ENCODE measurements at regions not wholly inside any gene's neighbourhood (a gene's known extent, or its start where the extent isn't known, plus 50 kb on each side); places are given as distances from the start of the nearest gene placed in this dataset.

- no peak overlapping the region for H3K27ac ChIP-seq
- no peak overlapping the region for H3K4me3 ChIP-seq (ENCODE audit: low read depth in 1 of 2, low read length in 1 of 2)
- no peaks in the 10 kb centered on the region for H3K36me3 ChIP-seq
- no peaks in the 10 kb centered on the region for H3K4me1 ChIP-seq (ENCODE audit: control insufficient read depth in 1 of 2, insufficient read depth in 1 of 2, low read depth in 1 of 2, low read length in 1 of 2)
- TF ChIP-seq, protein P1, sequence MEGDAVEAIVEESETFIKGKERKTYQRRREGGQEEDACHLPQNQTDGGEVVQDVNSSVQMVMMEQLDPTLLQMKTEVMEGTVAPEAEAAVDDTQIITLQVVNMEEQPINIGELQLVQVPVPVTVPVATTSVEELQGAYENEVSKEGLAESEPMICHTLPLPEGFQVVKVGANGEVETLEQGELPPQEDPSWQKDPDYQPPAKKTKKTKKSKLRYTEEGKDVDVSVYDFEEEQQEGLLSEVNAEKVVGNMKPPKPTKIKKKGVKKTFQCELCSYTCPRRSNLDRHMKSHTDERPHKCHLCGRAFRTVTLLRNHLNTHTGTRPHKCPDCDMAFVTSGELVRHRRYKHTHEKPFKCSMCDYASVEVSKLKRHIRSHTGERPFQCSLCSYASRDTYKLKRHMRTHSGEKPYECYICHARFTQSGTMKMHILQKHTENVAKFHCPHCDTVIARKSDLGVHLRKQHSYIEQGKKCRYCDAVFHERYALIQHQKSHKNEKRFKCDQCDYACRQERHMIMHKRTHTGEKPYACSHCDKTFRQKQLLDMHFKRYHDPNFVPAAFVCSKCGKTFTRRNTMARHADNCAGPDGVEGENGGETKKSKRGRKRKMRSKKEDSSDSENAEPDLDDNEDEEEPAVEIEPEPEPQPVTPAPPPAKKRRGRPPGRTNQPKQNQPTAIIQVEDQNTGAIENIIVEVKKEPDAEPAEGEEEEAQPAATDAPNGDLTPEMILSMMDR (IDR thresholded peaks at IDR 0.05), result no peak
- no peaks in the 10 kb centered on the region for H3K27me3 ChIP-seq
- H3K9me3 ChIP-seq, result no peaks in the 10 kb centered on the region
Observed at GRCh38 chrX:20477219-20477618, 210.5 kb upstream of the RPS6KA3 start.

DNA sequence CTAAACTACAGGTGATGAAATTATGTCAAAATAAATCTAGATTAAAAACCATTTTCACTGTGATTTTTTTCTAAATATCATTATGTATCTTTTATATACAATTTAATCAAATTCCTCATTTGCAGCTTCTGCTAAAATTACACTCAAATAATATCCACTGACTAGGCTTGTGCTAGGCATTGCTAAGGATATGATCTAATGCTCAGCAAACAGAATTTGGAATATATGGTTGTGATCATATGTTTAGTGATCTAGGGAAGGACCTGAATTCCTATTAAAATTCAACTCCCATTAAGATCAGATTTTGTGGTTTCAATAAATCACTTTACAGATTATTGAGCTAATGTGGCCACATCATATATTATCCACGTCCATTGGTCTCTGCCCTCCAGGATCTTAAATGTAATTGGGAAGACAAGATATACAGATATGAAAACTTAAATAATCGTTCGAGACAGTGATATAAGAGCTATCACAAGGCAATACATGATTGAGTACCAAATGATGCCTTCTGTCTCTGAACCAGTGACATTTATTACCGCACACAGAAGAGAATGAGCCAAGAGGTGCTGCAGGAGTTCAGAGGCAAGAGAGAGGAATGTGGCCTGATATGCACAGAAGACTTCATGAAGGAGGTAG is 206.0 kb upstream of the RPS6KA3 start:
- Histone ChIP-seq H3K36me3 (no peaks in the 10 kb centered on the region), H3K27ac (no peak overlapping the region), H3K4me1 (ENCODE audit: control insufficient read depth in 1 of 2, insufficient read depth in 1 of 2, low read depth in 1 of 2, low read length in 1 of 2) (no peaks in the 10 kb centered on the region), H3K9me3 (no peaks in the 10 kb centered on the region), H3K4me3 (ENCODE audit: low read depth in 1 of 2, low read length in 1 of 2) (no peak overlapping the region), H3K27me3 (no peaks in the 10 kb centered on the region)
- TF ChIP-seq, protein P1 (IDR thresholded peaks at IDR 0.05), result no peak

DNA sequence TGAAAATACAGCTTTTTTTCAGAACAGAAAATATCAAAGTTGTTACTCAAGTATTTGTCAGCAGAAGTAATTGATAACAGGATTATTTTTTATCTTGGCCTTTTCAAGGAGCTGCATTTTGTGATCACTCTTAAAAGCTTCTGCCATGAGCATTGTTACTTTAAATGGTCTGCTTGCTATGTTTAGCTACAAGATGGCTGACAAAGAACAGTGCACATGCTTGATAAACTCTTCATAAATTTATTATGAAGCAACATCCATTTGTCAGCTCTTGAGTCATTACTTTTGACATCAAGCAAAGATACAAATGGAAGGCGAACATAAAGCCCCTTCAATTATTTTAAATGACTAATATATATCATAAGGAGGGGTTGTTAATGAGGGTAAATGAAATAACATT is 205.4 kb upstream of the RPS6KA3 start:
- Histone ChIP-seq H3K27me3 (no peaks in the 10 kb centered on the region), H3K4me3 (ENCODE audit: low read depth in 1 of 2, low read length in 1 of 2) (no peak overlapping the region), H3K27ac (no peak overlapping the region), H3K9me3 (no peaks in the 10 kb centered on the region), H3K4me1 (ENCODE audit: control insufficient read depth in 1 of 2, insufficient read depth in 1 of 2, low read depth in 1 of 2, low read length in 1 of 2) (no peaks in the 10 kb centered on the region), H3K36me3 (no peaks in the 10 kb centered on the region)
- TF ChIP-seq, protein P1 (IDR thresholded peaks at IDR 0.05), result no peak

GRCh38 chrX:20471483-20471882 is 204.8 kb upstream of the RPS6KA3 start:
- Histone ChIP-seq H3K36me3 (no peaks in the 10 kb centered on the region), H3K27me3 (no peaks in the 10 kb centered on the region), H3K9me3 (no peaks in the 10 kb centered on the region), H3K4me3 (ENCODE audit: low read depth in 1 of 2, low read length in 1 of 2) (no peak overlapping the region), H3K27ac (no peak overlapping the region), H3K4me1 (ENCODE audit: control insufficient read depth in 1 of 2, insufficient read depth in 1 of 2, low read depth in 1 of 2, low read length in 1 of 2) (no peaks in the 10 kb centered on the region)
- TF ChIP-seq, protein P1 (IDR thresholded peaks at IDR 0.05), result no peak

DNA sequence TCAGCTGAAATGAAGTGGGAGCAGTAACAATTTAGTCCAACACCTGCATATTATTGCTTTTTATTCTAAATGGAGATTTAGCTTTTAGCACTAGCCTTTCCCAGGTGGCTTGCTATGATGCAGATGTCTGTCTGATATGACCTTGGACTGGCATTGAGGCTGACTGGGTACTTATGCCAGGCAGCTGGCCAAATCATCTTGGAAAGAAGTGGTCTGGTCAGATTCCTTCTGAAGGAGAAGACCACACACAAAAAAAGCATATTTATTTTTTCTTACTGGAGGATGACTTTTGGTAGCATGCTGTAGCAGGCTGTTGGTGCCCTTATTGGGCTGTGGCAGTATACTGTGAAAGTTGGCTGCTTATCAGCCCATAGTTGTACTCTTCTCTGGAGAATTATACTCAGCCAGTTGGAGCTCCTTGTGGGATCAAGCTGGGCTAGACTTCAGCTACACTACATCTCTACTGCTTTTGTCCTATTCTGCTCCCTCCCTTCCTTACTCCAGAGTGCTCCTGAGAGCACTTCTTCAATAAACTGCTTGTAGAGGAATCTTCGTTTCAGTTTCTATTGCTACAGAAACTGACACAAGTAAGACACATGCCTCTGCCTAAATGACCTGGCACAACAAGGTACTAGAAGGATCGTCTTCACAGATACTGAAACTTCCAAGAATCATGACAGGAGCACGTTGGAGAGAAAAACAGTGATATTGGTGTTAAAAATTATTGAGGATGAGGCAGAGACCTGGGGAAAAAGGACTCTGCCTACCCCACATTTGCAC is 196.8 kb upstream of the RPS6KA3 start:
- H3K27me3 ChIP-seq, result no peaks in the 10 kb centered on the region
- no peak overlapping the region for H3K27ac ChIP-seq
- H3K9me3 ChIP-seq, result no peaks in the 10 kb centered on the region
- H3K4me3 ChIP-seq (ENCODE audit: low read depth in 1 of 2, low read length in 1 of 2), result no peak overlapping the region
- TF ChIP-seq, protein P1 (IDR thresholded peaks at IDR 0.05), result no peak
- H3K36me3 ChIP-seq, result no peaks in the 10 kb centered on the region
- H3K4me1 ChIP-seq (ENCODE audit: control insufficient read depth in 1 of 2, insufficient read depth in 1 of 2, low read depth in 1 of 2, low read length in 1 of 2), result no peaks in the 10 kb centered on the region
